Embryonic facial prominence (tissue), 1 donor: ENCODE measurements at regions not wholly inside any gene's neighbourhood (a gene's known extent, or its start where the extent isn't known, plus 50 kb on each side); places are given as distances from the start of the nearest gene placed in this dataset.
"Not testable (repeated sequence)": the region's sequence is repeated elsewhere in the genome, so short reads cannot be mapped to it uniquely, and the experiment has no call there.

ENCODE experiments used
- DNase-seq: peaks from one replicate; pipeline ENCODE4 v3.0.0-alpha.2; 2016; ENCODE audit errors: extremely low spot score

DNA sequence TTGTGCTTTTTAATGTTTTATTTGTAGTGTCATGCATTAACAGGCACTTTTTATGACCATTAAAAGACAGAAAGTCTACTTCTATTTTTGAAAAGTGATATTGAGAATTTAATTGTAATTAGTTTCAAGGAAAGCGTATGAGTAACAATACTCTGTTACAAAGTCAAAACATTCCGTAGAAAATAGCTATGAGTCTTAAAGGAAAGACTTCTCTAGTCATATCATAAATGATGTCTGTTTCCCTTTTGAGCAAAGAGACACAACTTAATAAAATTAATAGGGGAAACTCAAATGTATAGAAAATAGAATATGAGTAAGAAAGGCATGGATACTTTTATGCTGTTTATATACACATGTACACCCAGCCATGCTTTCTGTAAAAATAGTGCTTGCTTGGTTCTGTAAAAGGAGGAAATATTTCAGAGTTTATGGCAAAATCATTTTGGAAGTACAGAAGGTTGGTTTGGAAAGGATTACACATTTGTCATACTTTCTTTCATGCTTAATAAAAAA is 107.8 kb upstream of the AHI1 start:
- no peak for DNase-seq

GRCh38 chr6:135606392-135606791 is 108.9 kb upstream of the AHI1 start:
- no peak for DNase-seq

- DNase-seq = no peak
Observed at GRCh38 chr6:135608031-135608430, 110.5 kb upstream of the AHI1 start.

DNA sequence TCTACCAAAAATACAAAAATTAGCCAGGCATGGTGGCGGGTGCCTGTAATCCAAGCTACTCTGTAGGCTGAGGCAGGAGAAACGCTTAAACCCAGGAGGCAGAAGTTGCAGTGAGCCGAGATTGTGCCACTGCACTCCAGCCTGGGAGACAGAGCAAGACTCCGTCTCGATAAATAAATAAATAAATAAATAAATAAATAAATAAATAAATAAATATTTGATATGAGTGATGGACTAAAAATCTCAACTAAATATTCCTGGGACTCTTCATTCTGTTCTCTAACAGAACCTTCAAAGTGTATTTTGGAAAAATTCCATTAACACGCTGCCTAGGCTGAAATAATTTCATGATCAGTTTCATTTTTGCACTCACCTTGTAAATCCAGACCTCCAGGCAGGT is 112.7 kb upstream of the AHI1 start:
- DNase-seq = not testable (repeated sequence)

- no peak for DNase-seq
Observed at GRCh38 chr6:135616655-135617054, 119.1 kb upstream of the AHI1 start.

- no peak for DNase-seq
Observed at GRCh38 chr6:135617222-135617621, 119.7 kb upstream of the AHI1 start.

DNA sequence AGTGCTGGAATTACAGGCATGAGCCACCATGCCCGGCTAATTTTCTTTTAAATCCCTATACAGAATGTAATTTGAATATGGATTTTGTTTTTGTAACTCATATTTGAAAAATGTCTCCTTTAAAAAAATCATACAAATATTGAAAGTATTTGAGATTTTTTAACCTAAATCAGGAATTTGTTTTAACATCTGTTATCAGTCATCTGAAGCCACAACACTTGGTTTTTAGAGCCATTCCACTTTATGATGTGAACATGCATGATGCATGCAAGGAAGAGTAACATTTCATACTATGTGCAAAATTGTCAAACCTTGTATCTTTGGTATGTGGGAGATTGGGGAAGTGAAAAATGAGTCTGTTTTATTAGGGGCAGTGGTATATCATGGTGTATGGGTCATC is 124.5 kb upstream of the AHI1 start:
- DNase-seq = no peak

- no peak for DNase-seq
Observed at GRCh38 chr6:135623979-135624378, 126.4 kb upstream of the AHI1 start.

- no peak for DNase-seq
Observed at GRCh38 chr6:135624402-135625295, 127.1 kb upstream of the AHI1 start.

- DNase-seq = not testable (repeated sequence)
Observed at GRCh38 chr6:135626001-135626400, 128.5 kb upstream of the AHI1 start.

DNA sequence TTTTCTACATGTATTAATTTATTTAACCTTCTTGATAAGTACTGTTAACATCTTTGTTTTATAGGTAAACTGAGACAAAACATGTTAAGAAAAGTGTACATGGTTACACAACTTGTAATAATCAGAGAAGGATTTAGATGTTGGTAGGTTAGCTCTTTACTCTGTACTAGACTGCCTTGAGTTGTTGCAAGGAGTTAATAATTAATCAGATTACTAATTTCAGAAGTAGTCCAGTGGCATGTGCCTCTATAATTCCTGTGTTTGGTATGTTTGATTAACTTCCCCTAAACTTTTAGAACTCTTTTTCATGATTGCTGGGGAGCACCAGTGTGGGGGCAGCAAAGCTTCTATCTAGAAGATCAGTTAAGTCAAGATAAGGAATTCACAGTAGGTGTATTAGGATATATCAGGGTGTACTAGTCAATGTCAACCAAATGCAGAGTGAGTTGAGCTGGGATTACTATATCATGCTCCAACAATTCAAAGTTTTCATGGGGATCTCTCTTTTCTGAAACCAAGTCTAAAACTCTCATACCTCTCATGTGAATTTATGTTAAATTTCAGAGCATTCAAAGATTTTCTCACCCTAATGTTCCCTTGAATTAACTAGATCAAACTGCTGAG is 129.7 kb upstream of the AHI1 start:
- no peak for DNase-seq

DNA sequence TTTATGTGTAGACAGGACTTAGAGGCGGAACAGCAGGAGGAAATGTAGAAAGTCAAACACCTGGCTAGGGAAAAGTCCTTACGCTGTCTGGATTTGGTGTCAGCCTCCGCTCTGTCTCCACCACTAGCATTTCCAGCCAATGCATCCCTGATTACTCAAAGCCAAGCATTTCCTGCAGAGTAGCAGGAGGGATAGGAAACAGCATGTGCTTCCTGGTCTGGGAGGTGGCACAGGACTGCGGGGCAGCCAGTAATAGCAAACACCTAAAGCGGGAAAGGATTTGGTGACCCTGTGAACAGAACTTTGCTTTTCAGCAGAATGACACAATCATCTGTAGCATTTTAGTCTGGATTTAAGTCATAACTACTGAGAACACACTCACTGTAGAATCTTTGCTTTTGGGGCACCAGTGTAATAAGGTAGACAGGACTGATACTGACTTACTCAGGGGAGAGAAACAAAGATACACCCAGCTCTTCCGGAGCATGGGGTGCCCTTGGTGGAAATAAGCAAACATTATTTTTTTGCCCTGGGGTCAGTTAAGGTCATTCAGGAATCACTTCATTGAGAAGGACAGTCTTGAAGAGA is 133.3 kb upstream of the AHI1 start:
- no peak for DNase-seq

DNA sequence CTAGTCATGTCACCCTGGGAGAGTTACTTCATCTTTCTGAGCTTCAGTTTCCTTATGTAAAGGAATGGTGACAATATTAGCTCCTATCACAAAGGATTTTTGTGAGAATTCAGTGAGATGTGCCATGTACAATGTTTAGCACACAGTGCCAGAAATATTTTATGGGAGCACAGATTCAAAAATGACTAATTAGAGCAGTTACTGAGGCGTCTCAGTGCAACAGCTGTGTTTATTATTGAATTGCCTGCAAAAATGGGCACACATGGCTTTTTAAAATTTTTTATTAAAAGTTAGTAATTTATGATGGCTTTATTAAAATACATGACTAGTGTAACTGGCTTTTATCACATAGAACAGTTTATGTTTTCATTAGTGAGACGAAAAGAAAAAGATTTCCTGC is 134.3 kb upstream of the AHI1 start:
- no peak for DNase-seq

- DNase-seq = no peak
Observed at GRCh38 chr6:135633573-135633972, 136.0 kb upstream of the AHI1 start.

DNA sequence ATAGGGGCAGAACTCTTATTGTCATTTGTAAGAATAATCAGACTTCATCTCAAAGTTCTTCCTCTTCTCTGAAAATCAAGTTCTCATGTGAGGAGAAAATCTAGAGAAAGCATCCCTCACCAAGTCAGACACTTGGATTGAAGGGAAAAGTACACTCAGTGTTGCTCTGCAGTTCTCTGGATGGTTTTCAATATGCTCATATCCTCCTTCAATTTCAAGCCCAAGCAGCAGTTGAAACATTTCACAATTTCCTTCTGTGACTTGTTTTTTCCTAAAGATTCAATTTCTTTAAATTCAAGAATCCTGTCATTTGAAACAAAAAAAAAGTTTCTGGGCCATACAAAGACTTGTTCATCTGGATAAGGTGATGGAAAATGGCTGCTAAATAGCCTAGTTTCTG is 140.2 kb upstream of the AHI1 start:
- DNase-seq = no peak

DNA sequence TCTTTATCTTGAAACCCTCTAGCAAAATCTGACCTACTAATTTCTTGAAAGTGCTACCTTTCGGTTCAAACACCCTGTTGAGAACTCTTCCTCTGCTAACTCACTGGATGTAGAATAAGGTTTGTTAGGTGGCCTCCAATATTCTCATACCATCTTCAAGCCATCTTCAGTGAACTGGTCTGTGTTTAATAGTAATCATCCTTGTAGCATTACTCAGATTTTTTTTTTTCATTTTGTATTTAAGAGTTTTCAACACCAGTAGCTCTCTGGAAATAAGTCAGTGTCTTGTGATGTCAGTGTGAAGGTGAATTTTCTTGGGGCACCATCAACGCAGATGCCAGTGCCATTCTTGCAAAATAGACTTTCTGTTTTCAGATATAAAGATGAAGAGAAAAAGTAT is 140.6 kb upstream of the AHI1 start:
- DNase-seq = no peak

GRCh38 chr6:135640048-135640447 is 142.5 kb upstream of the AHI1 start:
- no peak for DNase-seq

DNA sequence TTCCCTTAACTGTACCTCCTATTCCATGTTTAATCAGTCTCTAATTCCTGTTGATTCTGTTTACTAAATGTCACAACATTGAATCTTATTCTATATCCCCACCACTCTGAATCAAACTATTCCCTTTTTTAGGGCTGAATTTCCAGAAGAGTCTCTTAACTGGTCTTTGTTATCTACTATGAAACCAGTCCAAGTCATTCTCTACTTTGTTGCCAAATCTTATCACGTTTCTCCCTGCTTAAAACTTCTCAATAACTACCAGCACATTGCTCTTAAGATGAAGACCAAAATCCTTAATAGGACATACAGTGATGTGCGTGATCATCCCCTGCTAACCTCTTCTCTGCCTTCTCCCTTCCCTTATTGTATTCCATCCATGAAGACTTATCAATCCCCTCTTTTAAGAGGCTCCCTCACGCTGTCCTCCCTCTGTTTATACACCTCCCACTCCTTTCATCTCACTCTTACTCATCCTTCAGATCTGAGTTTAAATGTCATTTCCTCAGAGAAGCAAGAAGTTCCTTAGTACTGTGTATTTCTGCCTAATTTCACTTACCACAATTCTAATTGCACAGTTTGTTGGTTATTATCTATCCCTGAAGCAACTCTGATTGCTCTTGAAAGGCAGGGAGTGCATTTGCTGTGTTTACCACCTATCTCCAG is 143.0 kb upstream of the AHI1 start:
- no peak for DNase-seq

DNA sequence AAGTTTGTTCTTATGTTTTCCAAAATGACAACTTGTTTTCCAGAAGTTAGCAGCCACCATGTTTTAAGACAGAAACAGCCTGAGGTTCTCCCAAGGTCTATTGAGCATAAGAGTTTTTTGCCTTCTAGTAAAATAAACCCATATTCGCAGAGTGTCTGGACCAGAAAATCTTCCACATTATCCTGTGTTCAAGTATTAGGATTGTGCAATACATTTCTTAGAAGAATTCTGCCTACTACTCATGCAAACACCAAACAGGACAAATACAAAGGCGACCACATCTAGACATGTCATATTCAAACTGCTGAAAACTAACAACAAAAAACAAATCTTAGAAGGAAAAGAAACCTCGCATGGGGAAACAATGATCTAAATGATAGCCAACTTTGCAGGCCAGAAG is 145.4 kb upstream of the AHI1 start:
- DNase-seq = no peak

DNA sequence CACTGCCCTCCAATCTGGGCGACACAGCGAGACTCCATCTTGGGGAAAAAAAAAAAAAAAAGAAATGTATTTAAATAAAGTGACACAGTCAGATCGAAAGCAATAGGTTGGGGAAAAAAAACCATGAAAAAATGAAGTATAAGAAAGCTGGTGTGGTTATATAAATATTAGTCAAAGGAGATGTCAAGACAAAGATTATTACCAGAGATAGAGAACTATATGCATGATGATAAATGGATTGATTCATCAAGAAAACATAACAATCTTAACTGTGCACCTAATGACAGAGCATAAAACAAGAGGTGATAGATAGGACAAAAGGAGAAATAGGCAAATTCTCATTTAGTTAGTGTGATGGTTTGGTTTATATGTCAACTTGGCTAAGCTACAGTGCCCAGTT is 146.9 kb upstream of the AHI1 start:
- no peak for DNase-seq

GRCh38 chr6:135647521-135647920 is 150.0 kb upstream of the AHI1 start:
- no peak for DNase-seq
